HepG2 (cell line): ENCODE measurements at regions not wholly inside any gene's neighbourhood (a gene's known extent, or its start where the extent isn't known, plus 50 kb on each side); places are given as distances from the start of the nearest gene placed in this dataset.

Experiments used
- ATAC-seq: fragments of 200-7000 bp; cut with Tn5 transposase; 3 replicates; pipeline ENCODE4 v1.9.1; 2020; ENCODE audit warnings: mild to moderate bottlenecking, moderate library complexity
- BruUV-seq: library from RNA; stranded (reverse); fragments of 400-500 nt; replicated peaks from 2 replicates; lab custom pipeline; 2021; lab: Mats Ljungman, UMichigan
- CTCF ChIA-PET: fragments of 300-600 bp; formaldehyde crosslinking; extraction: SDS; loops from one replicate; lab custom pipeline; 2021; ENCODE audit warnings: low total read pairs, inconsistent platforms, low intra/inter-chr PET ratio; lab: Yijun Ruan, JAX
- POLR2A ChIA-PET: fragments of 350-600 bp; sonication (Branson Sonifier 250); formaldehyde crosslinking; loops from one replicate; lab custom pipeline; 2020; ENCODE audit warnings: antibody characterized with exemption, inconsistent platforms; lab: Yijun Ruan, JAX
- DNase-seq: peaks from one replicate; pipeline ENCODE4 v3.0.0-alpha.2; 2015; ENCODE audit warnings: low spot score
- FAIRE-seq: peaks from 3 replicates; lab custom pipeline; 2011; peaks lifted over from hg19 to GRCh38; lab: Jason Lieb, UNC
- H2AFZ ChIP-seq: one replicate; pipeline ENCODE4 v1.6.1; 2011; ENCODE audit warnings: low read length, inconsistent platforms
- H3K27ac ChIP-seq: fragments of 300-600 bp; 3 replicates; pipeline ENCODE4 v1.8.0; 2011; ENCODE audit warnings: mixed run types, mild to moderate bottlenecking, mixed read lengths, low read length, inconsistent platforms; ENCODE audit not compliant: insufficient read depth; ENCODE audit errors: extremely low read length
- H3K27me3 ChIP-seq, 2 experiments: fragments of 200-600 bp in 1 of 2; 2 replicates in 1 of 2; 3 replicates in 1 of 2; pipeline versions ENCODE4 v1.6.0 to v1.8.0; 2011; ENCODE audit warnings: low read length in 2 of 2, mild to moderate bottlenecking in 2 of 2, moderate library complexity in 2 of 2, inconsistent platforms in 1 of 2; ENCODE audit not compliant: insufficient read depth in 2 of 2, control insufficient read depth in 1 of 2
- H3K36me3 ChIP-seq, 2 experiments: fragments of 200-600 bp in 1 of 2; replicated peaks in 1 of 2; 2 replicates in 1 of 2; 3 replicates in 1 of 2; pipeline versions ENCODE4 v1.5.1 to v1.8.0; 2011; ENCODE audit warnings: low read length in 2 of 2, inconsistent platforms in 1 of 2; ENCODE audit not compliant: insufficient read depth in 2 of 2, control insufficient read depth in 1 of 2
- H3K4me1 ChIP-seq: 2 replicates; pipeline ENCODE4 v1.5.1; 2012; ENCODE audit warnings: low read length, inconsistent platforms; ENCODE audit not compliant: insufficient read depth
- H3K4me2 ChIP-seq: 2 replicates; pipeline ENCODE4 v1.6.0; 2011; ENCODE audit warnings: low read depth, low read length, inconsistent platforms
- H3K4me3 ChIP-seq, 3 experiments: fragments of 200-600 bp in 1 of 3; sonication (generic), shearing (Covaris generic) in 1 of 3; replicated peaks in 1 of 3; 2 replicates each; pipeline ENCODE4 v1.5.1; 2011 to 2016; ENCODE audit warnings: low read length in 3 of 3, inconsistent platforms in 2 of 3, low read depth in 2 of 3, mild to moderate bottlenecking in 2 of 3, control low read depth in 1 of 3, mixed read lengths in 1 of 3; ENCODE audit not compliant: insufficient read depth in 1 of 3
- H3K79me2 ChIP-seq: one replicate; pipeline ENCODE4 v1.6.1; 2011; ENCODE audit warnings: low read length, inconsistent platforms; ENCODE audit not compliant: insufficient read depth
- H3K9ac ChIP-seq: 2 replicates; pipeline ENCODE4 v1.6.0; 2011; ENCODE audit warnings: mild to moderate bottlenecking, low read depth, low read length, inconsistent platforms; ENCODE audit not compliant: insufficient read depth
- H3K9me3 ChIP-seq: 2 replicates; pipeline ENCODE4 v1.5.1; 2012; ENCODE audit warnings: mild to moderate bottlenecking, low read length
- H4K20me1 ChIP-seq: 2 replicates; pipeline ENCODE4 v1.6.0; 2011; ENCODE audit warnings: inconsistent platforms, mild to moderate bottlenecking, low read length, moderate library complexity; ENCODE audit not compliant: insufficient read depth
- BORCS8-MEF2B ChIP-seq: sonication (generic); formaldehyde crosslinking; IDR thresholded peaks from 2 replicates; pipeline ENCODE4 v1.8.0; 2022; ENCODE audit warnings: mild to moderate bottlenecking, missing genetic modification reagents
- ELK4 ChIP-seq: sonication (generic); formaldehyde crosslinking; IDR thresholded peaks from 2 replicates; pipeline ENCODE4 v1.9.0; 2021; ENCODE audit warnings: missing genetic modification reagents, borderline replicate concordance
- HMG20A ChIP-seq: IDR thresholded peaks from 2 replicates; pipeline ENCODE4 v1.6.1; 2016; ENCODE audit warnings: borderline replicate concordance
- IRF9 ChIP-seq: sonication (generic); formaldehyde crosslinking; IDR thresholded peaks from 2 replicates; pipeline ENCODE4 v1.8.0; 2022; ENCODE audit warnings: missing genetic modification reagents, mild to moderate bottlenecking, borderline replicate concordance
- MED1 ChIP-seq: sonication (generic); formaldehyde crosslinking; IDR thresholded peaks from 2 replicates; pipeline ENCODE4 v1.4.0; 2020; ENCODE audit warnings: missing genetic modification reagents
- NCOR1 ChIP-seq: fragments of 200-600 bp; sonication (generic); IDR thresholded peaks from 2 replicates; pipeline ENCODE4 v1.7.0; 2017; ENCODE audit warnings: antibody characterized with exemption, low read length, borderline replicate concordance
- PITX1 ChIP-seq: sonication (generic); formaldehyde crosslinking; IDR thresholded peaks from 2 replicates; pipeline ENCODE4 v1.5.1; 2020; ENCODE audit warnings: mild to moderate bottlenecking, missing genetic modification reagents
- PPARG ChIP-seq: conservative IDR thresholded peaks from 2 replicates; pipeline ENCODE4 v1.6.1; 2016; ENCODE audit warnings: missing biosample characterization, missing genetic modification reagents
- ZBTB3 ChIP-seq: sonication (generic); formaldehyde crosslinking; IDR thresholded peaks from 2 replicates; pipeline ENCODE4 v1.4.0; 2020; ENCODE audit warnings: low read depth, mild to moderate bottlenecking, moderate library complexity, missing genetic modification reagents, borderline replicate concordance
- ZNF460 ChIP-seq: sonication (generic); formaldehyde crosslinking; IDR thresholded peaks from 2 replicates; pipeline ENCODE4 v1.5.1; 2020; ENCODE audit warnings: missing genetic modification reagents, mild to moderate bottlenecking, borderline replicate concordance
- ZNF558 ChIP-seq: sonication (generic); formaldehyde crosslinking; IDR thresholded peaks from 2 replicates; pipeline ENCODE4 v1.9.0; 2022; ENCODE audit warnings: mild to moderate bottlenecking, missing genetic modification reagents, borderline replicate concordance
- WGBS: methylation state at CpG from one replicate; pipeline ENCODE4 v1.1.6; 2017; ENCODE audit warnings: low lambda C conversion rate; 5-methylcytosine and 5-hydroxymethylcytosine counted together
- in situ Hi-C: cut with HindIII; loops from 2 replicates; pipeline ENCODE4 v1.10.0; 2017; ENCODE audit warnings: low pct_unique_long_range_greater_than_20kb; ENCODE audit not compliant: extremely low pct_ligation_motif_present
- intact Hi-C: fragments of 100-400 bp; cut with micrococcal nuclease; formaldehyde crosslinking; loops from one replicate; pipeline ENCODE4 v1.10.0; 2022; ENCODE audit not compliant: unreplicated experiment
- TF ChIP-seq, protein P1 (sequence below): fragments of 450-650 bp; IDR thresholded peaks from 2 replicates; pipeline ENCODE4 v1.6.1; 2017

DNA sequence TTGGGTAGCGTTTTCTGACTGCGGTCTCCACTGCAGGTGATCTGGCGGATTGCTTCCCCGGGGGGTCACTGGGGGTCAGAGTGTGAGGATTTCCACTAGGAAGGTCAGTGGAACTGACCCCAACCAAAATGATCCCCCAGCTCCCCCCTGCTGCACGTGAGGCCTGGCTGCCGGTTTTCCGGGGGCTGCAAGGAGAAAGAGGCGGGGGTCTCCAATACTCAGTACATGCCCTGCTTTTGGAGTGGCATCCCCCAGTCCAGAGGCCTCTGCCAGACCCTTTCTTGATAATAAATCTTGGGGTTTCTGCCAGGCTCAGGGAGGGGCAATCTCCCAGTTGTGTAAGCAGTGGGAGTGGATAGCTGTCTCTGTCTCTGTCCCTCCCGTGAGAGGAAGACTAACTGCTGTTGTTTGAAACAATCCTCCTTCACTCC, 71.5 kb upstream of the RTL6 start:
- no peak overlapping the region for H2AFZ ChIP-seq
- H3K36me3 ChIP-seq: no peaks in the 10 kb centered on the region
- TF ChIP-seq ZNF558 (CRISPR knock-in tag) (no peak), BORCS8-MEF2B (no peak), PPARG (CRISPR knock-in tag) (no peak), HMG20A (no peak), PITX1 (CRISPR knock-in tag) (no peak), ELK4 (no peak), MED1 (CRISPR knock-in tag) (no peak), NCOR1 (no peak), IRF9 (CRISPR knock-in tag) (no peak), ZNF460 (no peak), ZBTB3 (CRISPR knock-in tag) (no peak)
- TF ChIP-seq, protein P1, sequence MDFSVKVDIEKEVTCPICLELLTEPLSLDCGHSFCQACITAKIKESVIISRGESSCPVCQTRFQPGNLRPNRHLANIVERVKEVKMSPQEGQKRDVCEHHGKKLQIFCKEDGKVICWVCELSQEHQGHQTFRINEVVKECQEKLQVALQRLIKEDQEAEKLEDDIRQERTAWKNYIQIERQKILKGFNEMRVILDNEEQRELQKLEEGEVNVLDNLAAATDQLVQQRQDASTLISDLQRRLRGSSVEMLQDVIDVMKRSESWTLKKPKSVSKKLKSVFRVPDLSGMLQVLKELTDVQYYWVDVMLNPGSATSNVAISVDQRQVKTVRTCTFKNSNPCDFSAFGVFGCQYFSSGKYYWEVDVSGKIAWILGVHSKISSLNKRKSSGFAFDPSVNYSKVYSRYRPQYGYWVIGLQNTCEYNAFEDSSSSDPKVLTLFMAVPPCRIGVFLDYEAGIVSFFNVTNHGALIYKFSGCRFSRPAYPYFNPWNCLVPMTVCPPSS: no peak
- H3K9me3 ChIP-seq: no peaks in the 10 kb centered on the region
- H3K27ac ChIP-seq: no peak overlapping the region
- CTCF ChIA-PET: no interaction called here
- H4K20me1 ChIP-seq: no peaks in the 10 kb centered on the region
- no peak overlapping the region for H3K4me3 ChIP-seq
- in situ Hi-C loops (no loop called here), intact Hi-C loops (no loop called here)
- no peak for ATAC-seq
- FAIRE-seq: no peak
- H3K4me1 ChIP-seq: no peaks in the 10 kb centered on the region
- POLR2A ChIA-PET: no interaction called here
- H3K4me2 ChIP-seq: no peak overlapping the region
- BruUV-seq: no TSS peak
- no peaks in the 10 kb centered on the region for H3K79me2 ChIP-seq
- WGBS: 8% methylated on average over 8 of the region's 9 CpGs
- peaks cover 2 to 33% of the 10 kb centered on the region in 2 experiments; a peak in 4 of 5 replicates for H3K27me3 ChIP-seq
- no peak for DNase-seq
- no peak overlapping the region for H3K9ac ChIP-seq
